ENCODE measurements at regions not wholly inside any gene's neighbourhood (a gene's known extent, or its start where the extent isn't known, plus 50 kb on each side); places are given as distances from the start of the nearest gene placed in this dataset.
"Not testable (repeated sequence)": the region's sequence is repeated elsewhere in the genome, so short reads cannot be mapped to it uniquely, and the experiment has no call there.

DNA sequence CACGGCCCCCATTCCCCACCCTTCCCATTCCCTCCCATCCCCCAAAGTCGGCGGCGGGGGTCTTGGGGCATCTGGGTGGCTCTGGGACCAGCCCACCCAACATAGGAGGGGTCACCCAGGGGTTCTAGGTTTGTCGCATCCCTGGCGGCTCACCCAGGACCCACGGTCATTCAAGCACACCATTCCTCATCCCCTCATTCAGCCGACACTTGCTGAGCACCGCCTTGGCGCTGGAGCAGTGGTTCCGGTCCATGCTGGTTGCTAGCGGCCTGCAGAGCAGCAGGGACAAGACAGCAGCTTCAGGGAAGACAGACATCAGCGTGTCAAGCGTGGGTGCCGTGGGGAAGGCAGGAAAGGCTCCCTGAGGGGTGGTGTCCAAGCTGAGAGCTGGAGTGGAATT is 50.5 kb upstream of the OTOS start:
- Histone ChIP-seq H3K4me1 (ENCODE audit: insufficient read depth, low read length) (no peaks in the 10 kb centered on the region), H3K9ac (ENCODE audit: low read length) (no peak overlapping the region), H3K36me3 (ENCODE audit: insufficient read depth, low read length) (no peaks in the 10 kb centered on the region), H3K4me3 (ENCODE audit: low read depth in 1 of 2, low read length in 2 of 2) (no peak overlapping the region), H3K27ac (ENCODE audit: low read depth, low read length) (no peak overlapping the region), H3K27me3 (ENCODE audit: control insufficient read depth in 1 of 2, insufficient read depth in 2 of 2, low read length in 2 of 2) (no peaks in the 10 kb centered on the region), H3K9me3 (ENCODE audit: low read length) (no peaks in the 10 kb centered on the region)

DNA sequence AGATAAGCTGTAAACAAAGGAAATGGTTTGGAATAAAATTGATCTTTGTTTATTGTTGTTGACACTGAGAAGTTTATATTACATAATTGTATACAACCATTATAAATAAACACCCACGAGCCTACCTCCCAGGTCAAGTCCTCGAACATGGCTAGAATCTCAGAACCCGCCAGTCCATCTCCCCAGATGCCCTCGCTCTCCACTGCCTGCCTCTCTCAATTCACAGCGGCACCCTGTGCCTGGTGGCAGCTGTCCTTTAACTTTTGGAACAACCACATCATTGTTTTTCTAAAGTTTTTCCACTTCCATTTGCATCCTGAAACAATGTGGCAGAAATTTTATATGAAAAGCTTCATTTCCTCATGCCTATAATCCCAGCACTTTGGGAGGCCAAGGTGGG is 52.2 kb upstream of the OTOS start:
- no peaks in the 10 kb centered on the region for H3K4me1 ChIP-seq (ENCODE audit: insufficient read depth, low read length)
- H3K27ac ChIP-seq (ENCODE audit: low read depth, low read length): no peak overlapping the region
- no peaks in the 10 kb centered on the region for H3K9me3 ChIP-seq (ENCODE audit: low read length)
- H3K36me3 ChIP-seq (ENCODE audit: insufficient read depth, low read length): no peaks in the 10 kb centered on the region
- H3K9ac ChIP-seq (ENCODE audit: low read length): no peak overlapping the region
- H3K4me3 ChIP-seq (ENCODE audit: low read depth in 1 of 2, low read length in 2 of 2): no peak overlapping the region
- H3K27me3 ChIP-seq (ENCODE audit: control insufficient read depth in 1 of 2, insufficient read depth in 2 of 2, low read length in 2 of 2): no peaks in the 10 kb centered on the region

DNA sequence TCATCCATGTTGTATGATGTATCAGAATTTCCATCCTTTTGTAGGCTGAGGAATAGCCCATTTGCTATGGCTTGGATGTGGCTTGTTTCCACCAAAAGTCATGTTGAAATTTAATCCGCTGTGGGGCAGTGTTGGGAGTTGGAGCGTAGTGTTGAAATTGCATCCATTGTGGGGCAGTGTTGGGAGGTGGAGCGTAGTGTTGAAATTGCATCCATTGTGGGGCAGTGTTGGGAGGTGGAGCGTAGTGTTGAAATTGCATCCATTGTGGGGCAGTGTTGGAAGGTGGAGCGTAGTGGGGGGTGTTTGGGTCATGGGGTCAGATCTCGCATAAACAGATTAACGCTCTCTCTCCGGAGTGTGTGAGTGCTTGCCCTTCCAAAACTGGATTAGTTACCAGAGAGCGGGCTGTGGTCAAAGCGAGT is 53.9 kb upstream of the OTOS start:
- H3K27me3 ChIP-seq (ENCODE audit: control insufficient read depth in 1 of 2, insufficient read depth in 2 of 2, low read length in 2 of 2); H3K27ac ChIP-seq (ENCODE audit: low read depth, low read length); H3K9ac ChIP-seq (ENCODE audit: low read length); H3K36me3 ChIP-seq (ENCODE audit: insufficient read depth, low read length); H3K9me3 ChIP-seq (ENCODE audit: low read length); H3K4me3 ChIP-seq (ENCODE audit: low read depth in 1 of 2, low read length in 2 of 2); H3K4me1 ChIP-seq (ENCODE audit: insufficient read depth, low read length): not testable (repeated sequence)

DNA sequence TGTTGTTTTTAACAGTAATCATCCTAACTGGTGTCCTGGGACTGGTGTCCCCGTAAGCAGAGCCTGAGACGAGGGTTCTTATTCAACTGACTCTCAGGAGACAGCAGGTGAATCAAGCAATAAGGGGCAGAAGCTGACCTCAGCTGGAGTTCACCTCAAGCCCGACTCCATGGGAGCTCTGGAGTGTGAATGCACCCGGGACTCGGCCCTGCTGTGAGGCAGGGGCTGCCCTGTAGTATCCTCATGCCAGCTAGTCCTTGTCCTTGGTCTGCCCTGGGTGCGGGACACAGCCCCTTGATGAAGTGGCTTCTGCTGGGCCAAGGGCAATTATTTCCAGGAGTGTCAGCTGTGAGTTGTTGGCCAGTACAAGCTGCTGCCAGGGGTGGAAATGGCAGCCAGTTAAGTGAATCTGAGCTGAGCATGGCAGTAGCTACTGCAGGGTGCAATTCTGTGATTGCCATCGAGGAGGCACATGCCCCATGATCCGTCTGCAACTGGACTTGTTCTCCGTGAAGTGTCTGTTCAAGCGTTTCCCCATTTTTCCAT is 54.9 kb upstream of the OTOS start:
- H3K27me3 ChIP-seq (ENCODE audit: control insufficient read depth in 1 of 2, insufficient read depth in 2 of 2, low read length in 2 of 2): no peaks in the 10 kb centered on the region
- H3K4me3 ChIP-seq (ENCODE audit: low read depth in 1 of 2, low read length in 2 of 2): no peak overlapping the region

DNA sequence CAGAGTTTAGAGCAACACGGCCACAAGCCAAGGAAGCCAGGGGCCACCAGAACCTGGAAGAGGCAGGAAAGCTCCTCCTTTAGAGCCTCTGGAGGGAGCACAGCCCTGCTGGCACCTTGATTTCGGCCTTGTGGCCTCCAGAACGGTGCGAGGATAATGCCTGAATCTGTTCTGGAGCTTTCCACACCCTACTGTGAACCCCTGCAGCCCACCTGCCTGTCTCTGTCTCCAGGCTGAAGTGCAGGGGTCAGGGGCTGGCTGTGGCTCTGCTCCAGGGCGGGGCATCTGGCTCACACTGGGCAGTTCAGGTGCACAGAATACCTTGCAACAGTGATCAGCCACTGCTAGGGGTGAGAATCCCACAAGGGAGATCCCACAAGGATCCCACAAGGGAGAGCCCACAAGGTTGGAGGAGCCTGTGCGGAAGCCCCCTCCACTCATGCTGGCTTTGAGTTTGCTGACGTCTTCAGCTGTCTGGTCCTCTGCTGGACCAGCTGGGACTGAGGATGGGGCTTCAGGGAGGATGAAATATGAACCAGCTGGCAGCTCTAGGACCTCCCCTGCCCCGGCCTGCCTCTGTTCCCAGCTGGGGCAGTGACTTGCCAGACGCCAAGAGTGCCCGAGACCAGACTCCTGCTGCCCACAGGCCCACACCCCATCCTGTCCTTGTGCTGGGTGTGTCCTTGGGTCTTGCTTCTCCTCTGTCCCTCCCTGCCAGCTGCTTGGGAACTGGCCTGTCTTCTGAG is 56.4 kb upstream of the OTOS start:
- no peaks in the 10 kb centered on the region for H3K27me3 ChIP-seq (ENCODE audit: control insufficient read depth in 1 of 2, insufficient read depth in 2 of 2, low read length in 2 of 2)
- no peak overlapping the region for H3K9ac ChIP-seq (ENCODE audit: low read length)

More for the DNA sequence above, 54.9 kb upstream of the OTOS start:
- Histone ChIP-seq H3K4me1 (ENCODE audit: insufficient read depth, low read length) (no peaks in the 10 kb centered on the region), H3K9ac (ENCODE audit: low read length) (no peak overlapping the region), H3K36me3 (ENCODE audit: insufficient read depth, low read length) (no peaks in the 10 kb centered on the region), H3K27ac (ENCODE audit: low read depth, low read length) (no peak overlapping the region), H3K9me3 (ENCODE audit: low read length) (no peaks in the 10 kb centered on the region)

DNA sequence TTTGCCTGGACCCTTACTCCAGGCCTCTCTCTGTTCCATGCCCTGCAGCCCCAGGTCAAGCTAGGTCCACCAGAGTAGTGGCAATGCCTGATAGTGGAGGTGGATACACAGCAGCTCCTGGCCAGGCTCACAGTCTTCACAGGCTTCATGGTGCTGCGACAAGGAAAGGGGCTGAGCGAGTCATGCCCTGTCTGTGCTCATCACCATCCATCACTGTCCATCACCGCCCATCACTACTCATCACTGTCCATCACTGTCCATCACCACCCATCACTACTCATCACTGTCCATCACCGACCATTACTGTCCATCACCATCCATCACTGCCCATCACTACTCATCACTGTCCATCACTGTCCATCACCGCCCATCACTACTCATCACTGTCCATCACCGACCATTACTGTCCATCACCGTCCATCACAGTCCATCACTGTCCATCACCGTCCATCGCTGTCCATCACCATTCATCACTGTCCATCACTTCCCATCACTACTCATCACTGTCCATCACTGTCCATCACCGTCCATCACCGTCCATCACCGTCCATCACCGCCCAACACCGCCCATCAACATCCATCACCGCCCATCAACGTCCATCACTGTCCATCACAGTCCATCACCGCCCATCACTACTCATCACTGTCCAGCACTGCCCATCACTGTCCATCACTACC is 57.1 kb upstream of the OTOS start:
- Histone ChIP-seq H3K9ac (ENCODE audit: low read length) (no peak overlapping the region), H3K4me3 (ENCODE audit: low read depth in 1 of 2, low read length in 2 of 2) (no peak overlapping the region)

More for the DNA sequence above, 56.4 kb upstream of the OTOS start:
- H3K36me3 ChIP-seq (ENCODE audit: insufficient read depth, low read length): no peaks in the 10 kb centered on the region
- H3K4me1 ChIP-seq (ENCODE audit: insufficient read depth, low read length): no peaks in the 10 kb centered on the region
- H3K27ac ChIP-seq (ENCODE audit: low read depth, low read length): no peak overlapping the region
- H3K9me3 ChIP-seq (ENCODE audit: low read length): no peaks in the 10 kb centered on the region
- no peak overlapping the region for H3K4me3 ChIP-seq (ENCODE audit: low read depth in 1 of 2, low read length in 2 of 2)

DNA sequence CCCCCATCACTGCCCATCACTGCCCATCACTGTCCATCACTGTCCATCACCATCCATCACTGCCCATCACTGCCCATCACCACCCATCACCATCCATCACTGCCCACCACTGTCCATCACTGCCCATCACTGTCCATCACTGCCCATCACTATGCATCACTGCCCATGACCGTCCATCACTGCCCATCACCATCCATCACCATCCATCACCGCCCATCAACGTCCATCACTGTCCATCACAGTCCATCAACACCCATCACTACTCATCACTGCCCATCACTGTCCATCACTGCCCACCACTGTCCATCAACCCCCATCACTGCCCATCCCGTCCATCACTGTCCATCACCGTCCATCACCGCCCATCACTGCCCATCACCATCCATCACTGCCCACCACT is 57.8 kb upstream of the OTOS start:
- no peak overlapping the region for H3K9ac ChIP-seq (ENCODE audit: low read length)
- H3K27ac ChIP-seq (ENCODE audit: low read depth, low read length): no peak overlapping the region
- no peaks in the 10 kb centered on the region for H3K4me1 ChIP-seq (ENCODE audit: insufficient read depth, low read length)
- no peak overlapping the region for H3K4me3 ChIP-seq (ENCODE audit: low read depth in 1 of 2, low read length in 2 of 2)
- H3K36me3 ChIP-seq (ENCODE audit: insufficient read depth, low read length): no peaks in the 10 kb centered on the region
- no peaks in the 10 kb centered on the region for H3K9me3 ChIP-seq (ENCODE audit: low read length)
- peaks cover 0 to 7% of the 10 kb centered on the region in 2 donors for H3K27me3 ChIP-seq (ENCODE audit: control insufficient read depth in 1 of 2, insufficient read depth in 2 of 2, low read length in 2 of 2)

More for the DNA sequence above, 57.1 kb upstream of the OTOS start:
- Histone ChIP-seq H3K9me3 (ENCODE audit: low read length) (no peaks in the 10 kb centered on the region), H3K36me3 (ENCODE audit: insufficient read depth, low read length) (no peaks in the 10 kb centered on the region), H3K27ac (ENCODE audit: low read depth, low read length) (no peak overlapping the region), H3K4me1 (ENCODE audit: insufficient read depth, low read length) (no peaks in the 10 kb centered on the region), H3K27me3 (ENCODE audit: control insufficient read depth in 1 of 2, insufficient read depth in 2 of 2, low read length in 2 of 2) (peaks cover 0 to under 1% of the 10 kb centered on the region in 2 donors)

DNA sequence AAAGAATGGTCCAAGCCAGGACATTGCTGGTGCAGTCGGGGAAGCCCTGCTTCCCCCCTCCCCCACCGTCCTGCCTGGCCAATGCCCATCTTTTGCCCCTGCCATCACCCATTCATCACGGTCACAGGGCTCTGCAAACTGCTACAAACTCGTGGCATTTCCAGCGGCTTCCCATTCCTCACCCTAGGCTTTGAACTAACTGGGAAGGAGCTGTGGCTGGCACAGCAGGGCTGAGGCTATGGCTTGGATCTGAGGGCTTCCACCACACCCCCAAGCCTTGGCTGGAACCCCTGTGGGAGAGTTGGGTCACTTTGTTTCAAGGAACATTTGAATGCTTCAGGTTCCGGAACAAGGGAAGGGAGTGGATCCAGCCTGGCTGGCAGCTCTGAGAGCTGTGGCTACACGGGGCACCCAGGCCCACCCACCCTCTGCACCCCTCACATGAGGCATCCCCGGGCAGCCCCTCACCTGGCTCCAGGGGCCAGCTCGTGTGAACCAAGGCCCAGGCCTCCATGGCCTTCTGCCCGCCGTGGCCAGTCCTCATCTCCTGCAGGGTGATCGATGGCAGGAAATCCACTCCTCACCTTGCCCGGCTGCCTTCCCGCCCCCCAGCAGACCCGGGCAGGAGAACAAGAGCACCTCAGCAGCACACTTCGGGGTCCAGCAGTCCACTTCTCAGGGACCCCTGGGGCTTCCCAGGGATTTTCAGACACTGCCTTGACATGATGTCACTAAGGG is 58.8 kb upstream of the OTOS start:
- no peaks in the 10 kb centered on the region for H3K4me1 ChIP-seq (ENCODE audit: insufficient read depth, low read length)
- H3K9ac ChIP-seq (ENCODE audit: low read length): no peak overlapping the region
- H3K27ac ChIP-seq (ENCODE audit: low read depth, low read length): no peak overlapping the region
- H3K4me3 ChIP-seq (ENCODE audit: low read depth in 1 of 2, low read length in 2 of 2): no peak overlapping the region
- peaks cover 0 to 9% of the 10 kb centered on the region in 2 donors for H3K27me3 ChIP-seq (ENCODE audit: control insufficient read depth in 1 of 2, insufficient read depth in 2 of 2, low read length in 2 of 2)
- H3K9me3 ChIP-seq (ENCODE audit: low read length): no peaks in the 10 kb centered on the region
- H3K36me3 ChIP-seq (ENCODE audit: insufficient read depth, low read length): no peaks in the 10 kb centered on the region

DNA sequence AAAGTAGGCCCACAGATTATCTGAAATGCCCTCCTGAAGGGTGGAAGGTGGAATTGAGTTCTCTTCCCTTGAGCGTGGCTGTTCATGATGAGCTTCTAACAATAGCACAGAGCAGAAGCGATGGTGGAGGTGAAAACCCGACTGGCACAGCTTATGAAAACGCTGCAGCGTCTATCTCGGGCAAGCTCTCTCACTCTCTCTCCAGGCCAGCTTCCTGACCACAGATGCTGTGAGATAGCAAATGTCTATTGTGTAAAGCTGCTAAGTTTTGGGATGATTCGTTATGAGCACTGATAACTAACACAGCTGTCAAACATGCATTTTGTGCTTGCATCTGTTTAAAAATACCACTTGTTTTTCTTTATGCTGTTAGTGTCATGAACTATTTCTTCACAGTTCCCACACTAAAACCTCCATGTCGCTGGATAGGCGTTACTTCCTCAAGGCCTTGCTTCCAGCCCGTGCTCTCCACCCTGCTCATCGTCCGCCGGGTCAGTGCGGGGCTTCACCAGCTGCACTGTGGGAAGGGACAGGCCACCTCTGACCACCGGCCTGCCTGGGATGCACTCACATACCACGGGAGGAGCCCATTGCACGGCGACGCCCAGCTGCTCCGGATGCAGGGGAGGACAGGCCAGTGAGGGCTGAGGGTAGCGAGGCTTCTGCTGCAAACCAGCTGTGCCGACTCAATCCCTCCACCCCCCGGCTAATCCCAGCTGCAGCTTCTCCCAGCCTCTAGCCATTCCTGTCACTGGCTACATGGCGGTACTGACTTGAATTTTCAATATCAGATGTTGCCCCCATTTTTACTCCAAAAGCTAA is 60.0 kb upstream of the OTOS start:
- Histone ChIP-seq H3K9ac (ENCODE audit: low read length) (no peak overlapping the region), H3K27ac (ENCODE audit: low read depth, low read length) (no peak overlapping the region), H3K9me3 (ENCODE audit: low read length) (no peaks in the 10 kb centered on the region), H3K4me1 (ENCODE audit: insufficient read depth, low read length) (no peaks in the 10 kb centered on the region), H3K27me3 (ENCODE audit: control insufficient read depth in 1 of 2, insufficient read depth in 2 of 2, low read length in 2 of 2) (peaks cover 0 to 9% of the 10 kb centered on the region in 2 donors), H3K4me3 (ENCODE audit: low read depth in 1 of 2, low read length in 2 of 2) (no peak overlapping the region), H3K36me3 (ENCODE audit: insufficient read depth, low read length) (no peaks in the 10 kb centered on the region)

DNA sequence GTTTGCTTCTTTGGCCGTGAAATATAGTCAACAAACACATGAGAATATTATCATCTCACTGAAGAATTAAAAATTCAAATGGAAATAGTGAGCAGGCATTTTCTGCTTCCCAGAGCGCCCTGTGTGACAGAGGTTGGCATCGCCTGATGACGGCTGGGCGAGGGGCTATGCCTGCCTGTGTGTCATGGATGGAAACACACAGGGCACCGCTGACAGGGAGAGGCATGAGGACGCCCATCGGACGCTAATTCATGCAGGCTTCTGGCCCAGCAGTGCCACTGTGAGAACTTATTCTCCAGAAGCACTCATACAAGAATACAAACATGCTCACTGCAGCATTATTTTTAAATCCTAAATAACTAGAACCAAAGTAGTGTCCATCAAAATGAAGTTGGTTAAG is 61.4 kb upstream of the OTOS start:
- H3K9ac ChIP-seq (ENCODE audit: low read length): no peak overlapping the region
- no peaks in the 10 kb centered on the region for H3K4me1 ChIP-seq (ENCODE audit: insufficient read depth, low read length)
- H3K4me3 ChIP-seq (ENCODE audit: low read depth in 1 of 2, low read length in 2 of 2): no peak overlapping the region
- H3K36me3 ChIP-seq (ENCODE audit: insufficient read depth, low read length): no peaks in the 10 kb centered on the region
- H3K9me3 ChIP-seq (ENCODE audit: low read length): no peaks in the 10 kb centered on the region
- H3K27ac ChIP-seq (ENCODE audit: low read depth, low read length): no peak overlapping the region
- H3K27me3 ChIP-seq (ENCODE audit: control insufficient read depth in 1 of 2, insufficient read depth in 2 of 2, low read length in 2 of 2): peaks cover 0 to 9% of the 10 kb centered on the region in 2 donors

DNA sequence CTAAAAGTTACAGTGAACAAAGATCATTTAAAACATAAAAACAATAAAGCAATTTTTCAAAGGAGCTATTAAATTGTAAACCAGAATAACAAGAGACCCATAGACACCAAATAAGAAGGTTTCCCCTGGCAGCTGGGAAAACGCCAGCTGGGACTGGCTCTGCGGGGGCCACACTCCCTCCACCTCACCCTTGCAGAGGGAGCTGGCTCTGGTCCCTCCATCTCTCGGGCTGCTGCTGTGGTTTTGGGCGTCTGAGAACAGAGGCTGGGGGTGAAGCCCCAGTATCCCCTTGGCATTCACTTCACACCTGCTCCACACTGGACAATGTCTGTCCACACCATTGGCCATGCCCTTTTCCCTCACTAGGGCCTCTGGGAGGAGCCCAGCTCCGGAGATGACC is 62.1 kb upstream of the OTOS start:
- H3K27ac ChIP-seq (ENCODE audit: low read depth, low read length): no peak overlapping the region
- H3K9me3 ChIP-seq (ENCODE audit: low read length): no peaks in the 10 kb centered on the region
- H3K27me3 ChIP-seq (ENCODE audit: control insufficient read depth in 1 of 2, insufficient read depth in 2 of 2, low read length in 2 of 2): peaks cover 0 to 9% of the 10 kb centered on the region in 2 donors
- no peak overlapping the region for H3K9ac ChIP-seq (ENCODE audit: low read length)
- H3K36me3 ChIP-seq (ENCODE audit: insufficient read depth, low read length): no peaks in the 10 kb centered on the region
- H3K4me3 ChIP-seq (ENCODE audit: low read depth in 1 of 2, low read length in 2 of 2): no peak overlapping the region
- no peaks in the 10 kb centered on the region for H3K4me1 ChIP-seq (ENCODE audit: insufficient read depth, low read length)

All from muscle layer of colon (tissue), 2 donors.